Suprapubic skin (tissue), 4 donors: ENCODE measurements at regions not wholly inside any gene's neighbourhood (a gene's known extent, or its start where the extent isn't known, plus 50 kb on each side); places are given as distances from the start of the nearest gene placed in this dataset.

Source experiments
- CTCF ChIP-seq, 2 donors: fragments of 200-600 bp in 1 of 2; fragments of 450-650 bp in 1 of 2; sonication (generic) in 1 of 2; IDR thresholded peaks; one replicate each; pipeline ENCODE4 v1.5.1; 2016 to 2019; ENCODE audit warnings: antibody characterized with exemption in 2 of 2, mild to moderate bottlenecking in 1 of 2, moderate library complexity in 1 of 2
- EP300 ChIP-seq: sonication (generic); formaldehyde crosslinking; IDR thresholded peaks from one replicate; pipeline ENCODE4 v1.6.1; 2017; ENCODE audit warnings: antibody characterized with exemption
- POLR2A ChIP-seq, 2 donors: fragments of 450-650 bp; IDR thresholded peaks; one replicate each; pipeline ENCODE4 v1.6.1; 2017; ENCODE audit warnings: antibody characterized with exemption in 2 of 2, mild to moderate bottlenecking in 2 of 2, moderate library complexity in 2 of 2
- POLR2AphosphoS5 ChIP-seq, 3 donors: sonication (generic); formaldehyde crosslinking; IDR thresholded peaks; one replicate each; pipeline ENCODE4 v1.6.1; 2017; ENCODE audit warnings: antibody characterized with exemption in 3 of 3

GRCh38 chr15:96521386-96521785 is 190.9 kb downstream of the NR2F2 start:
- TF ChIP-seq POLR2A (IDR thresholded peaks at IDR 0.05) (no peak), CTCF (IDR thresholded peaks at IDR 0.05) (no peak), EP300 (no peak), POLR2AphosphoS5 (IDR thresholded peaks at IDR 0.05) (no peak)
